Right lobe of liver (tissue), 6 donors: ENCODE measurements at regions not wholly inside any gene's neighbourhood (a gene's known extent, or its start where the extent isn't known, plus 50 kb on each side); places are given as distances from the start of the nearest gene placed in this dataset.

Experiments used
- ATAC-seq, 4 donors: fragments of 200-7000 bp; cut with Tn5 transposase; one replicate each; pipeline ENCODE4 v1.9.1; 2020; ENCODE audit warnings: mild to moderate bottlenecking in 4 of 4, moderate library complexity in 4 of 4
- DNase-seq, 3 donors: peaks; one replicate each; pipeline ENCODE4 v3.0.0-alpha.2; 2020
- H3K27ac ChIP-seq, 3 donors: fragments of 200-600 bp; one replicate each; pipeline ENCODE4 v1.8.0; 2022
- H3K27me3 ChIP-seq, 2 donors: fragments of 200-600 bp; one replicate each; pipeline ENCODE4 v1.8.0; 2022
- H3K36me3 ChIP-seq, 4 donors: fragments of 200-600 bp; sonication (generic) in 1 of 4; one replicate each; pipeline versions ENCODE4 v1.5.1 to v1.8.0; 2017 to 2022; ENCODE audit warnings: control low read depth in 1 of 4
- H3K4me1 ChIP-seq, 4 donors: fragments of 200-600 bp; sonication (generic) in 1 of 4; one replicate each; pipeline versions ENCODE4 v1.5.1 to v1.8.0; 2017 to 2022; ENCODE audit warnings: control low read depth in 1 of 4
- H3K4me3 ChIP-seq, 3 donors: fragments of 200-600 bp; one replicate each; pipeline ENCODE4 v1.8.0; 2022
- H3K9me3 ChIP-seq, 4 donors: fragments of 200-600 bp; sonication (generic) in 1 of 4; one replicate each; pipeline versions ENCODE4 v1.5.1 to v1.8.0; 2017 to 2022; ENCODE audit warnings: control low read depth in 1 of 4
- CTCF ChIP-seq, 4 donors: fragments of 200-600 bp in 3 of 4; fragments of 450-650 bp in 1 of 4; IDR thresholded peaks; one replicate each; pipeline versions ENCODE4 v1.5.1 to v1.8.0; 2016 to 2022; ENCODE audit warnings: antibody characterized with exemption in 4 of 4, mild to moderate bottlenecking in 2 of 4
- POLR2A ChIP-seq: fragments of 450-650 bp; IDR thresholded peaks from one replicate; pipeline ENCODE4 v1.6.1; 2017; ENCODE audit warnings: antibody characterized with exemption, mild to moderate bottlenecking
- WGBS: methylation state at CpG from one replicate; pipeline ENCODE4 v1.1.6; 2018; ENCODE audit warnings: low coverage, low lambda C conversion rate; ENCODE audit not compliant: insufficient coverage; ENCODE audit errors: missing lambda C conversion rate; 5-methylcytosine and 5-hydroxymethylcytosine counted together
- intact Hi-C, 2 donors: fragments of 100-400 bp; cut with DNase I; formaldehyde crosslinking; loops; one replicate each; pipeline versions ENCODE4 v1.11.2 to v1.14.1; 2022
- donor health status: DM: no; HTN: yes; CAD: no.
- donor health status: DM: no; HTN: no; CAD: no.
- donor health status: DM: no; HTN: no; CAD: no.
- donor health status: DM: no; HTN: yes; CAD: no.
- donor health status: DM: no; HTN: yes; CAD: no.

- Histone ChIP-seq H3K36me3 (no peaks in the 10 kb centered on the region), H3K9me3 (no peaks in the 10 kb centered on the region), H3K27me3 (no peaks in the 10 kb centered on the region), H3K4me1 (no peaks in the 10 kb centered on the region), H3K4me3 (no peak overlapping the region), H3K27ac (no peak overlapping the region)
- DNase-seq (no peak), ATAC-seq (no peak)
- WGBS = 100% methylated on average over 1 of the region's 1 CpG
- TF ChIP-seq POLR2A (no peak), CTCF (IDR thresholded peaks at IDR 0.05) (no peak)
- intact Hi-C loops = no loop called here
Observed at GRCh38 chr4:159422626-159423025, 319.7 kb downstream of the RAPGEF2 start.

GRCh38 chr4:159425737-159426305 lies 322.9 kb downstream of the RAPGEF2 start:
- no peaks in the 10 kb centered on the region for H3K36me3 ChIP-seq
- no peak for TF ChIP-seq POLR2A
- no peak for TF ChIP-seq CTCF (IDR thresholded peaks at IDR 0.05)
- H3K4me3 ChIP-seq = no peak overlapping the region
- H3K9me3 ChIP-seq = no peaks in the 10 kb centered on the region
- DNase-seq = no peak
- ATAC-seq = no peak
- intact Hi-C loops = no loop called here
- 53% methylated on average over 3 of the region's 4 CpGs for WGBS
- no peaks in the 10 kb centered on the region for H3K27me3 ChIP-seq
- no peak overlapping the region for H3K27ac ChIP-seq
- no peaks in the 10 kb centered on the region for H3K4me1 ChIP-seq

- no peak for ATAC-seq
- Histone ChIP-seq H3K27ac (no peak overlapping the region), H3K4me1 (no peaks in the 10 kb centered on the region), H3K4me3 (no peak overlapping the region), H3K9me3 (no peaks in the 10 kb centered on the region), H3K27me3 (no peaks in the 10 kb centered on the region), H3K36me3 (no peaks in the 10 kb centered on the region)
- DNase-seq = no peak
- WGBS = 85% methylated on average over 5 of the region's 5 CpGs
- TF ChIP-seq CTCF (IDR thresholded peaks at IDR 0.05) = no peak
- no peak for TF ChIP-seq POLR2A
- intact Hi-C loops = no loop called here
Observed at GRCh38 chr4:159428293-159428692, 325.4 kb downstream of the RAPGEF2 start.

- Histone ChIP-seq H3K4me1 (no peaks in the 10 kb centered on the region), H3K9me3 (no peaks in the 10 kb centered on the region), H3K4me3 (no peak overlapping the region), H3K27me3 (no peaks in the 10 kb centered on the region), H3K36me3 (no peaks in the 10 kb centered on the region), H3K27ac (no peak overlapping the region)
- intact Hi-C loops = no loop called here
- WGBS = 52% methylated on average over 6 of the region's 6 CpGs
- TF ChIP-seq CTCF (IDR thresholded peaks at IDR 0.05) (no peak), POLR2A (no peak)
- no peak for ATAC-seq
- no peak for DNase-seq
Observed at GRCh38 chr4:159428975-159429692, 326.3 kb downstream of the RAPGEF2 start.
